HG03460 (cell line): ENCODE measurements at regions not wholly inside any gene's neighbourhood (a gene's known extent, or its start where the extent isn't known, plus 50 kb on each side); places are given as distances from the start of the nearest gene placed in this dataset.

Source experiments
- ATAC-seq: cut with Tn5 transposase; IDR thresholded peaks from one replicate; pipeline ENCODE4 v1.9.1; 2021; ENCODE audit not compliant: unreplicated experiment

DNA sequence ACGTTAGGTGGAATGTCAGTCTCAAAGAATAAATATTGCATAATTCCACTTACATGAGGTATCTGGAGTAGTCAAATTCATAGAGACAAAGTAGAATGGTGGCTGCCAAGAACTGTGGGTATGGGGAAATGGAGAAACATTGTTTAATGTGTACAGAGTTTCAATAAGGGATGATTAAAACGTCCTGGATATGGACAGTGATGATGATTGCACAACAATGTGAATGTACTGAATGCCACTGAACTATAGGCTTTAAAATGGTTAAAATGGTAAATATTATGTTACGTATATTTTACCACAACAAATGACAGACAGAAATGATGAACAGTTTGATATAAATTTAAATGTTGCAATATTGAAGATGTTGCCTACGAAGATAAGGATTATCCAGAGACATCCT, 602.0 kb upstream of the PKDCC start:
- ATAC-seq, result no peak

DNA sequence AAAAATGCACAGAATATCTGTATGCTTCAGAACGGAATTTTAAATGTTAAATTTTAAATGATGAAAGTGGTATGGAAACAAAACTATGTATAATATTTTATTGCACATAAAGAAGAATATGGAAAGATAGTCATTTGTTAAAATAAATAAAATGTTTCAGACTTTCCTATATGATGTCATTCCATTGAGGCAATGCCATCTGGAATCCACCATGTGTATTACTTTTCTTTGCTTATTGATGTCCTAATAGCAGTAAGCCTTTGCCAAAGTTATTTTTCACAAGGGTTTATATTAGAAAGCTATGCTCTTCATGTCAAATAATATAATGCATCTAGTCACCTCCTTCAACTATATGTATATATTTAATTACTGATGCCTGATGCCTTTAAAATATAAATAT, 601.6 kb upstream of the PKDCC start:
- ATAC-seq, result no peak

DNA sequence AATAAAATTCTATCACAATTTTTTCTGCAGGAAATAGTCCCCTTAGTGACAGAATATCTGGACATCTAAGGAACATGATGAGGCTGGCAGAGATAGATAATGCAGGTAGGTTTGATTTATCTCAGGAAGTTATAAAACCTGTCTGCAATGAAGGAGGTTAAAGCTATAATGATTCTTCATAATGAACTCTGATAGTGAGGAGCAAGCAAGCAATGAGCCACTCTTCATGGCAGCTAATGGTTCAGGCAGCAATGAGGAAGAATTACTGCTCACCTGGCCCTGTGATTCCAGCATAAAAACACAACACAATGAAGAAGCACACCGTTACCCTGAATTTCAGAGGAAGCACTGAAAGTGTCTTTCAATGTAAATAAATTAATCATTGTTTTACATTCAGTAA, 599.6 kb upstream of the PKDCC start:
- ATAC-seq, result no peak

DNA sequence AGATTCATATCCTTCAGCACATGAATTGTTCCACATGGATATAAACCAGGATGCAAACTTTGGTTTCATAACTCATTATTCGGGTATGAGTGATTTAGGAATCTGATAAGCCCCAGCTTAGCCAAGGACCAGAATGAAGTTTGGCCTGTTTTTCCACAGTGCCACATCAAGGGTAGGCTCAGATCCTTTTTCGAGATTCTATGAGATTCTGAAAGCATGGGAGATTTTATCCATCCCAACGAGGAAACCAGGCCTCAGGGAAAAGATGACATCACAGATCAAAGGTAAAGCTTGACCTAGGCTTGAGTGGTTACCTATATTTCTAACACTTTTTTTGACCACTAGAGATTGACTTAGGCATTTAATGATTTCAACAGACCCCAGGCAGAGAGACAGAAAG, 590.8 kb upstream of the PKDCC start:
- ATAC-seq, result no peak

DNA sequence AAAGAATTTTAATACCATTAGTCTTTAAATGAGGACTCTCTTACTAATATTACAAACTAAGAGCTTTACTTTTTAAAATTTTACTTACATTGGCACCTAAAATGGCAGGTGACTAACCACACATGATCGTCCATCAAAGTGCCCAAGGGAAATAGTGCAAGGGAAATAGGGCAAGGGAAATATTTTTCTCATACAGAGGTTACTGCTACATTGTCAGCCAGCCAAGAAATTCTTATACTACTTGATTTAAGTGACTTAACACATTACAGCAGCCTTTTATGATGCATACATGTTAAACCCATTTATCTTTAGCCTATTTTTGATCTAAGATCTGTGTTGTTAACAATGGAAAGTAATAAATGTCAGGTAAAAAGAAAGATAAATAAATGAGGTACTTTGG, 587.2 kb upstream of the PKDCC start:
- ATAC-seq, result no peak

DNA sequence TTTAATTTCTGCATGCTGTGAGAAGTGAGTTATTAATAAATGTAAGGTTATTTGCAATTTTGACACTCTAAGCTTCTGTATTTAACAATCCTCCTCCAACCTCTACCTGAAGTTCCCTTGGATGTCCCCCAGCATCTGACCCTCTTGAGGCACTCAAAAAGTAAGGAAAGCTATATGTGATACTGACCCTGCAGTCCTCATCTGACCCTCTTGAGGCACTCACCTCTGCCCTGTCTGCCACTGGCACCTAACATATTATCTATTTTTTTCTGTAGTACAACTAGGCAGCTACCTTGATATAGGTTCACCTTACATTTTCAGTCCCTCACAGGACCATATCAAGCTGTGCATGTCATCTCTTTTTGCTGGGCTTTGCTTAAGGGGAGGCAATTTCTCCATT, 583.4 kb upstream of the PKDCC start:
- ATAC-seq, result no peak

DNA sequence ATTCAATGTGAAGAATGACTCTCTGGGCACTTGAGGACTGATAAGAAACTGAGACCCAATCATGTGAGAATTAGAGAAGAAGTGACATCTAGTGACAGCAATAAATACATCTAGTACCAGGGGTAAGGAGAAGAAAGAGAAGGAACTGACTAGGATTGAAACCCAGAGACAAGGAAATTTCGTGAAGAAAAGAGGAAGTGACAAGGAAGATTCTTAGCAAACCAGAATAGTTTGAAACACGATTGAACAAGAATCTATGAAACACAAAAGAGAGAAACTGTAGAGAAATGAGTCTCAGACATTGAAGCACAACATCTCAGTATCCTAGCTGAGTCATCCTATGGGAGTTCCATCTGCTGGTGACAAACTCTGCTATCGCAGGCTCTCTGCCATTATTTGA, 571.9 kb upstream of the PKDCC start:
- no peak for ATAC-seq

DNA sequence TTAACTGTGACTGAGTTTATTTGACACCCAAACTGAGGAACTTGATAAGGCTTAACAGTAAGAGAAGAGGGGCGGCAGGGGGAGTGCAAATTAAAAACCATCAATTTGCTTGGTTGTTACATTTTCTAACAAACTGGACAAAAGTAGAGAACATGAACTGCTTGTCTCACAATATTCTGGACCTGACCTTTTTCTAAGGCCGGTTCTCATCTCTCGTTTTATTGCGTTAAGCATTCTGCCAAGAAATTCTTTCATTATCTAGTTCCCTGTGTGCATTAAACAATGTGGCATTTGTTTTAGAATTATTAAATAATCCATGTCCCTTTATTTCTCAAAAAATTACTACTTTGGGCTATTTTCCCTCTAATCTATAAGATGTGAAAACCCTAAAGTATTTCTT, 565.2 kb upstream of the PKDCC start:
- no peak for ATAC-seq

DNA sequence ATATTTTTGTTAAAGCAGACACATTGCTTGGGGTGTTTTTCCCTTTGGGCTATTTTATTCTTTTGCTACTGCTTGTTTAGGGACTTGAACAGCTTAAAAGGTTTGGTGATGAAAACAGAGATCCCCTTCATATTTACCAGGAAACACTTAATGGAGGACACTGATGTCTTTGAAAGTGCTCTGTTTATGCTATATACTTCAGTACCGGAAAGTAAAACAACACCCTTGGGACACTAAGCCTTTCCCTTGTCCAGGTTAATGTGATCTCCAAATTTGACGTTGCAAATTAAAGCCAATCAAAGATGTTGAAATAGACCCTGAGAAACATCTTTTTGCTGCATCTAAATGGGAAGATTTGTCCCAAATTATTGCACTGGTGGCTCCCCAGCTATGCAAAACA, 564.6 kb upstream of the PKDCC start:
- ATAC-seq, result no peak

DNA sequence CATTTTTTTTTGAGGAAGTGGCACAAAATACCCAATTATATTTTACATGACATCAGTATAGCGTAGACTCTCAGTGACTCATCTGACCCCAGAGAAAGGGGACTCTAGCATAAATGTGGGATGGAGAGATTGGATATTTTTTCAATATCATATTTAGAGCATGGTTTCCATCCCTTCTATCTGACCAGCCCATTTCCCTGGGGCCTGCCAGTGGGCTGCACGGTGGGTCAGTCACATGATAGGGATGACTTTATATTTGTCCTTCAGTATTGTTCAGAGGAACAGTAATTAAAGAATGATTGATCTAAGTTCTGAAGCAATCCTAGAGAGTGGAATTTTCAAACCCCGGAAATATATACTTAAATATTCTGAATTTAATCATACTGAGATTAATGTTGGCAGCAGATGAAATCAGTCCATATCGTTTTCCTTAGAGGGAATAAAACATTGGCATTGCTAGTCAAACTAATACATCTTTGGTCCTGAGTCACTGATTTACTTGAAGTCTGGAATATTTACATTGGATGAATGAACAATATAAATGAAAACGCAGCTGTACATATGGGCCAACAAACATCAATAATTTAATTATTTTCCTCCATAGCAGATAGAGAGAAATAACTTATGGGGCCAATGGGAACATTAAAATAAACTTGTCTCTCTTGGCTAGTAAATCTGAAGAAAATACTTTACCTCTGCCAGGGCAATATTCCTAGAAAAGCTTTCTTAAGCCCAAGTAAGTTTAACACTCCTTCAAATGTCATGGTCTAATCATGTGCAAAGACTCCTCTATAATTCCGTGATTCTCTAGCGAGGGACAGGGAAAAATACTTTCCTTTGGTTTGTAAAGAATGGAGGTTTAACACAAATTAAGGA, 563.6 kb upstream of the PKDCC start:
- ATAC-seq, result no peak

DNA sequence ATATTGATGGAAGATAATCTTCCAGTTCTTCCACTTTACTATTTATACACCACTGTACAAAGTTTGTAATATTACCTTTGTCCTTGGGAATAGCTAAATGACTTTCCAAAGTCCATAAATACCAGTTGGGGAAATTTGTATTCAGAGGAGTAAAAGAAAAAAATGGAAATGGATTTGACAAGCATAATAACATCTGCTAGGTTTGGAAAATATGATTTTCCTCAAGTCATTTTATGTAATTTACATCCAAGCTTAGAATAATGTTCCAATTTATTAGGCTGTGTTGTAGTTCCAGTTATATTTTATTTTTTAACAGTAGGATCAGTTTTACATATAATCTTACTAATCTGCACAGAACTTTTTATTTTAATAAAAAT, 563.0 kb upstream of the PKDCC start:
- no peak for ATAC-seq

DNA sequence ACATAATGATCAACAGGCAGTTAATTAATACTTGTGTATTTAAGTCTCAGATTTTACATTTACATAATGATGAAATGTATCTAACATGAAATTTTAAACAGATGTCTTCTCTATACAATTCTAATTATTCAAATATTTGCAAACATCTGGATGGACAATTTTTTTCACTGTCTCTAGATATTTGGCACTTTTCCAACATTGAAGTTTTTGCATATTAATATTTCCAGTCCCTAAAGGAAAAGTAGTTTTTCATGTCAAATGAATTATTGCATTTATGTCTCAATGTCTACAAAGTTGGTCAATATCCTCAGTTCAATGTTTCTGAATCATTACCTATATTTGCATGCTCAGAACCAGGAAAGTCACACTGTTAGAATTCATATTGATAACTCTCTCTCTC, 560.9 kb upstream of the PKDCC start:
- no peak for ATAC-seq

DNA sequence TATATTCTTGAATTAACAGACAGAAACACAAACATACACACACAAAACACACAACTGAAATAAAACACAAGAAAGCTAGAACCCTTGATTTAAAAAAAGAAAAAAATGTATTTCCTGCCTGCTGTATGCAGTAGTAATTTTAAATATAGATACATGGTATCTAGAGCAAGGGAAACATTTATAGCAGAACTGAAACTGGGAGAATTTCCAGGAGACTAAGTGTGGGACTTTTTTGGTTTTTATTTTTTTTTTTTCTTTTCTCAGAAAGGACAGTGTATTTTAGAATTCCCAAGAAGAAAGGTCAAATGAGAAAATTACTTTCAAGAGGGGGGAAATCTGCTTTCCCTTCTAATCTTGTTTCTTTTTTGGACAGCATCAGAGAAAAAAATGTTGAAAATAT, 558.9 kb upstream of the PKDCC start:
- ATAC-seq, result no peak

DNA sequence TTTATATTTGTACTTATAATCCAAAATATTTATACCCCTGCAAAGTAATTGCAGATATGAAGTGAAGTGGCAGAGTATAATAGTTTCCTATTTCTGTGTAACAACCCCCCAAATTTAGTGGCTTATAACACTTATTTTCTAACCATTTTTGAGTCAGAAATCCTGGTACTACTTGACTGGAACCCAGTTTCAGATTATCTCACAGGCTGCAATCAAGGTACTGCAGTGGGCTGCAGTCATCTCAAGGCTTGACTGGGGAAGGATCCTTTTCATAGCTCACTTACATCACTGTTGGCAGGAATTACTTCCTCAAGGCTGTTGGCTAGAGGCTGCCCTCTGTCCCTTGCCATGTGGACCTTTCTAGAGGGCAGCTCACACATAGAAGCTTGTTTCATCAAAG, 558.2 kb upstream of the PKDCC start:
- ATAC-seq, result no peak

DNA sequence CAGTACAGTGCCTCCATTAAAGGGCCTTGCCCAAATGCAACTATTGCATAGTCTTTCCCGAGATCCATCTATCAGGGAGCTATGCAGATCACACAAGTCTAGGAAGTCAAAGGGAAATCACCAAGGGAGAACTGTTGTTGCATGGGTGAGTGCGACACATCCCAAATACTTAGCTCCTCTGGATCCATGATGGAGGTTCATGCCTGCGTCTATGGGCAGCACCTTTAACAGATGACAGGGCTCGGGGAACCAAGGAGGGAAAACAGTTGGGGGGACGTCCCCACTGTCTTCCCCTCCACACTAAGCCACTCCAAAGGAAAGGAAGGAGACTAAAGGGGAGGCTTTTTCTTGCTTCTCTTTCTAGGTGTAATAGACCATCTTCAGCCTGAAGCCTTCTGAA, 552.8 kb upstream of the PKDCC start:
- no peak for ATAC-seq

DNA sequence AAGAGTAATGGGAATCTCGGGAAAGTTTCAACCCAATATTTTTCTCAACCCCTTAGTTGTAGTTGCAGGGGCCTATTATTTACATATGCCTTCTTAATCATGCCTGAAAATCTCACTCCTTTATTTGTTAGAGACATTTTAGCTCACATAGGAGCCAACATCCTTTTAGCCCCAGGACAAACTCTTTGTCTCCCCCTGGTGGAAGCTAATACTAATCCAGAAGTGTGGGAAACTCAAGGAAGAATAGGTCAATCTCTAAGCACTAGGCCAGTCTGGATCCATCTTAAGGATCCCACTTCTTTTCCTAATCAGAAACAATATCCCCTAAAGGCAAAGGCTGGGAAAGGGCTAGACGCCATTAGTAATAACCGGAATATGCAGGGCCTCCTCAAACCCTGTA, 550.9 kb upstream of the PKDCC start:
- ATAC-seq, result no peak

DNA sequence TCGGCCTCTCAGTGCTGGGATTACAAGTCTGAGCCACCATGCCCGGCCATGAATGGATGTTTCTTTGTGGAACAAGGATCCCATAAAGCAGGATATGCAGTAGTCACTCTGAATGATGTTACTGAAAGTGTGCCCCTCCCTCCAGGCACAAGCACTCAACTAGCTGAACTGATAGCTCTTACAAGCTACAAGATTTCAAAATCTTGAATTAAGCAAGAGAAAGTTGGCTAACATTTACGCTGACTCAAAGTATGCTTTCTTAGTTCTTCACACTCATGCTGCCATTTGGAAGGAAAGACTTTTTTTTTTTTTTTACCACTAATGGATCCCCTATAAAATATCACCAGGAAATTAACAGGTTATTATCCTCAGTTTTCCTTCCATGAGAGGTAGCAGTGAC, 549.0 kb upstream of the PKDCC start:
- ATAC-seq, result no peak

DNA sequence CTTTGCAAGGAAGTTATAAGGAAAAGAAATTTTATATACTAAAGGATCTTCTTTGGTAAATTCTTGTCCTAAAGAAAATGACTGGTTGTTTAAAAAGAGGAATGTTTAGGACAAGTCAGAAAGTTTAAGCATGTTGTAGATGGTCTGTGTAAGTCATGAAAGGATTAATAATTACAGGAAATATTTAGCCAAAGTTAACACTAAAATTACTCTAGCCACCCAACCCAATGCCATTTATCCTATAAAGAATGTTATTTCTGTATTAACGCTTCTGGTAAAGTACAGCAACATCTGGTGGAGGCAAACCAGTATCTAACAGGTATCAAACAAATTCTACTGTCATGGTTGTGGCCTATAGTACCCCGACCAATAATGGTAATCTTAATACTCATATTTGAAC, 546.9 kb upstream of the PKDCC start:
- no peak for ATAC-seq

DNA sequence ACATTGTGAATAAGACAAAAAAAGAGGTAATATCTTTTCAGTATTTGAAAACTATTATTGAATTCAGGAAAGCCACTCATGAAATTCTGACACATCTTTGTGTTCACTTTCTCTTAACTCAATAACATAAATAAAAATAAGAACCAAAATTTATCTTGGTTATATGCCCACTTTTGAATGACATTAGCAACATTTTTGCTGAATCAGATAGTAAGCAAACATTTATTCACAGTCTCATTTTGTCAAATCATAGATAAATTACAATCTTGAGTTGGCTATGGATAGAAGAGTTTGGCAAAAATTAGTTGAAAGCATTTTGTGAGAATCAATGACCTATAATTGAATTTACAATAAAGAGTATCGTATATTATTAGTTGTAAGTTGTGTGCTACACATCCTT, 545.1 kb upstream of the PKDCC start:
- no peak for ATAC-seq

DNA sequence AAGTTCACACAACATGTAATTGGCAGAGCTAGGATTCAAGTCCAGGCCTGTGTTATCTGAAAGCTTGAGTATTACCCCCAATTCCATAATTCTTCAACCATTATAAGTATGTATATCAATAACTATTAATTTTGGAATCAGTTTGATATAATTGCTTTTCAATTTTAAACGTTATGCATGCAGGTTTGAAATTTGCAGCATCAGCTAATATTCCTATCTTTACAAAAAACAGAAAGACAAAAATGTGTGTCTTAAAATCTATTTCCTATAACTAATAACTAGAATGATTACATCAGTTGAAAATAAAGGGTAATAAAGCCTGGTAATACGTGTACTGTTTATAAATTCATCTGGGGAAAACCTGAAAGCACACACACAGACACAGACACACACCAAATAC, 543.3 kb upstream of the PKDCC start:
- ATAC-seq, result no peak

DNA sequence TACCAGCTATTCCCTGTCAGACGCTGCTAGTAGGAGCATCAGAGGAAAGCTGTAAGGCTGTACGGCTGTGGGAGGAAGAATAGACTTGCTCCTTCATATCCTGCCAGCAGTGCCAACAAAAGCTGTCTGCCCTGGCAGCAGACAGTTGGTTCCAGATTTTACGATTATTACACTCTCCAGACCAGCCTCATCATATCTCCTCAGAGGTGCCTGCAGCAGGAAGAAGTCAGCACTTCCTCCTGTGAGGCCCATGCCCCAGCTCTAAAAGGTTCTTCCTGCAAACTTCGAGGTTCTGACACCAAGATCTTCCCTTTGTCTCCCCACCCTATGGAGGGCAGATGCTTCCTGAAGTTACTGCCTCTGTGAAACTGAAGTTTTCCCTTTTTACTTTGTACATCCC, 537.7 kb upstream of the PKDCC start:
- ATAC-seq, result no peak

DNA sequence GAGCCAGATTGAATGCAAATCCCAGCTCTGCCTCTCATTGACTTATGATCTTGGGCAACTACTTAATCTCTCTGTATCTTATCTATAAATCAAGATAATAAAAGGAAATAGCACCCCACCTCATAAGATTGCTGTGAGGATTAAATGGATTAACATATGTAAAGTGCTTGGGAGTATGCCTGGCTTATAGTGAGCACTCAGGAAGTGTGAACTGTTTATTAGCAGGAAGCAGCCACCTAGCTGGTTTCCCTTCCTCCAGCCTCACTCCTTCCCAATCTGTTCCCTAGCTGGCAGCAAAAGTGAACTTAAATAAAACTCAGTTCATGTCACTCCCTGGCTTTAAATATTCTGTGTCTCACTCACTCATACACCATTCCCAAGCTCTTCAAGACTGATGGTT, 526.6 kb upstream of the PKDCC start:
- no peak for ATAC-seq

DNA sequence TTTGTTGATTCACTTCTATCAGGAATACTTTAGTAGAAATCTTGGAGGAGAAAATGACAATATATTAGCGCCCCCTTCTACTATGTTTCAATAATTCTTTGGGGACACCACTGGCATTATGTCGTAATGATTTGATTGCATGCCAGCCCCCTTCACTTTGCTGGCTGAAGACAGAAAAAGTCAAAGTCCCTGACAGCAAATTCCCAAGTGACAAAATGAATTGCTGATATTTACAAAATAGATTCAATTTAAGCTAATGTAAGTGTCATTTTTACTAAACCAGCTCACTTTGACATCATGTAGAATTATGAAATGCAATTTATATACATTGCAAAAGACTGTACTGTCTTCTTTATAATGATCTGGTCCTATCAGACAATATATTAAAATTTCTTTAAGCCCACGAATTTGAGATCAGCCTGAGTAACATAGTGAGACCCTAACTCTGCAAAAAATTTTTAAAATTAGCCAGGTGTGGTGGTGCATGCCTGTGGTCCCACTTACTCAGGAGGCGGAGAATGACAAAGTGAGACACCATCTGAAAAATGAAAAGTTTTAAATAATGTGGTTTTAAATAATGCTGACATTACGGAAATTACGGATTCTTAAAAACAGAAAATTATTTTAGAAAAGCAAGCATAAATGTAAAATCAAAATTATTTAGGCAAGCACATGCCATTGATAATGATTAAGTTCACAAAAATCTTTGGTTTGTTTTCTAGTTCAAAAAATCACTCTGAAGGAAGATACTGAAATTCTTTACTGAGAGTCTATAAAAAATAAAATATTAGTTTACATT, 520.1 kb upstream of the PKDCC start:
- no peak for ATAC-seq
